ENCODE measurements at regions not wholly inside any gene's neighbourhood (a gene's known extent, or its start where the extent isn't known, plus 50 kb on each side); places are given as distances from the start of the nearest gene placed in this dataset.
"Not testable (repeated sequence)": the region's sequence is repeated elsewhere in the genome, so short reads cannot be mapped to it uniquely, and the experiment has no call there.

- Histone ChIP-seq H3K4me3 (ENCODE audit: low read length) (no peak overlapping the region), H3K27me3 (ENCODE audit: control insufficient read depth, insufficient read depth) (no peaks in the 10 kb centered on the region), H3K4me1 (ENCODE audit: control insufficient read depth, insufficient read depth, low read length) (no peaks in the 10 kb centered on the region), H3K27ac (ENCODE audit: low read length) (no peak overlapping the region), H3K9me3 (ENCODE audit: control insufficient read depth, low read length) (no peaks in the 10 kb centered on the region)
- WGBS, result 84% methylated on average over 1 of the region's 1 CpG
- no peak for DNase-seq
- intact Hi-C loops (cut with DNase I), result no loop called here
- ATAC-seq, result no peak
Observed at GRCh38 chr1:194410756-194411155, 1224.3 kb upstream of the B3GALT2 start.

GRCh38 chr1:194407238-194407637 lies 1220.8 kb upstream of the B3GALT2 start:
- intact Hi-C loops (cut with DNase I); H3K27ac ChIP-seq (ENCODE audit: low read length); DNase-seq; H3K4me3 ChIP-seq (ENCODE audit: low read length); ATAC-seq; H3K27me3 ChIP-seq (ENCODE audit: control insufficient read depth, insufficient read depth); H3K9me3 ChIP-seq (ENCODE audit: control insufficient read depth, low read length); H3K4me1 ChIP-seq (ENCODE audit: control insufficient read depth, insufficient read depth, low read length): not testable (repeated sequence)
- 58% methylated on average over 2 of the region's 2 CpGs for WGBS

- Histone ChIP-seq H3K27ac (ENCODE audit: low read length) (no peak overlapping the region), H3K4me3 (ENCODE audit: low read length) (no peak overlapping the region), H3K4me1 (ENCODE audit: control insufficient read depth, insufficient read depth, low read length) (no peaks in the 10 kb centered on the region), H3K9me3 (ENCODE audit: control insufficient read depth, low read length) (no peaks in the 10 kb centered on the region), H3K27me3 (ENCODE audit: control insufficient read depth, insufficient read depth) (no peaks in the 10 kb centered on the region)
- intact Hi-C loops (cut with DNase I), result no loop called here
- no peak for ATAC-seq
- 59% methylated on average over 1 of the region's 1 CpG for WGBS
- DNase-seq, result no peak
Observed at GRCh38 chr1:194394676-194395075, 1208.3 kb upstream of the B3GALT2 start.

DNA sequence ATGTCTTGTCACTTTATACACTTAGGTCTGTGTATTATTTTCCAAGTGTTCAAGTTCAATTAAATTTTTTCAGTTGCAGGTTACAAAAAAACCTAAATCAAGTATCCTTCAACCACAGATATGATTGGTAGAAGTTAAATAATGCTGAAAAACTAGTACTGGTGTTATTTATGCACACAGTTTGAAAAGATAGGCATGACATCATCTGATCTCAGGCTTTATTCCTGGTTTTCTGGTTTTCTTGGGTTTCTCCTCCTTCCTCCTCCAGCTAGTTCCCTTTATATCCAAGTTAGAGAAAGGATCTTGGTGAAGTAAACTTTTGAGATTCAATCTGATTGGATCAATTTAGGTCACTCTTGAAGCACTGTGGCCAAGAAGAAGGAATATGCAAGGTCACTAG lies 1201.1 kb upstream of the B3GALT2 start:
- no peak overlapping the region for H3K27ac ChIP-seq (ENCODE audit: low read length)
- no peak overlapping the region for H3K4me3 ChIP-seq (ENCODE audit: low read length)
- H3K9me3 ChIP-seq (ENCODE audit: control insufficient read depth, low read length), result no peaks in the 10 kb centered on the region
- ATAC-seq (no peak), DNase-seq (no peak)
- intact Hi-C loops (cut with DNase I), result no loop called here
- no peaks in the 10 kb centered on the region for H3K27me3 ChIP-seq (ENCODE audit: control insufficient read depth, insufficient read depth)
- H3K4me1 ChIP-seq (ENCODE audit: control insufficient read depth, insufficient read depth, low read length), result no peaks in the 10 kb centered on the region

DNA sequence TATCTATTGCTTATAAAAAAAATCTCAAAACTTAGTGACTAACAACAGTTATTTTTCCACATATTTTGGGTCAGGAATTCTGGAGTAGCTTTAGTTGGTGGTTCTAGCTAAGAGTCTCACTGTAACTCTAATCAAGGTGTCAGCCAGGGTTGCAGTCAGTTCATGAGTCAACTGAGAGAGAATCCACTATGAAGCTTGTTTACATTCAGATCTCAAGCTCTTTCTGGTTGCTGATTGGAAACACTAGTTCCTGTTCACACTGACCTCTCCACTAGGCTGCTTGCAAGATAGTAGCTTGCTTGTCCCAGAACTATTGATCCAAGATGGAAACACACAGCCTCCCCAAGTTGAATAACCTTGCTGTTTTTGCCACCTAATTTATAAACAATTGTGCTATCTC lies 1192.1 kb upstream of the B3GALT2 start:
- no peak for ATAC-seq
- intact Hi-C loops (cut with DNase I), result no loop called here
- no peak overlapping the region for H3K4me3 ChIP-seq (ENCODE audit: low read length)

GRCh38 chr1:194374649-194375048 lies 1188.2 kb upstream of the B3GALT2 start:
- Histone ChIP-seq H3K27me3 (ENCODE audit: control insufficient read depth, insufficient read depth) (no peaks in the 10 kb centered on the region), H3K9me3 (ENCODE audit: control insufficient read depth, low read length) (no peaks in the 10 kb centered on the region), H3K4me1 (ENCODE audit: control insufficient read depth, insufficient read depth, low read length) (no peaks in the 10 kb centered on the region), H3K27ac (ENCODE audit: low read length) (no peak overlapping the region), H3K4me3 (ENCODE audit: low read length) (no peak overlapping the region)
- WGBS, result 86% methylated on average over 6 of the region's 6 CpGs
- intact Hi-C loops (cut with DNase I), result no loop called here
- ATAC-seq (no peak), DNase-seq (no peak)

More for the DNA sequence above, 1192.1 kb upstream of the B3GALT2 start:
- Histone ChIP-seq H3K27me3 (ENCODE audit: control insufficient read depth, insufficient read depth) (no peaks in the 10 kb centered on the region), H3K9me3 (ENCODE audit: control insufficient read depth, low read length) (no peaks in the 10 kb centered on the region), H3K4me1 (ENCODE audit: control insufficient read depth, insufficient read depth, low read length) (no peaks in the 10 kb centered on the region), H3K27ac (ENCODE audit: low read length) (no peak overlapping the region)
- no peak for DNase-seq

DNA sequence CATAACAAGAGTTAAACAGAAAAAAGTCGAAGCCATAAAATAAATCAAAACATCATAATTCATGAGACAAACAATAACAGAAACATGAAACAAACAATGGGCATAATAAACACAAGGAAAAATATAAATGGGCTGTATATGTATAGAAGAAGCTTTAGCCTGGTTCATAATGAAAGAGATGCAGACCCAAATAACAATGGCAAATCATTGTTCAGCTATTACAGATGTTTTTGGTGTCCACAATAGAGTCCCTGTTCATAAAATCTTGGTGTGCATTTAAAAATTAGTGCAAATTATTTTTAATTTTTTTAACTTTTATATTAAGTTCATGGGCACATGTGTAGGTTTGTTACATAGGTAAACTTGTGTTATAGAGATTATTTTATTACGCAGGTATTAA lies 1185.9 kb upstream of the B3GALT2 start:
- no peaks in the 10 kb centered on the region for H3K9me3 ChIP-seq (ENCODE audit: control insufficient read depth, low read length)
- no peak overlapping the region for H3K27ac ChIP-seq (ENCODE audit: low read length)
- intact Hi-C loops (cut with DNase I), result no loop called here
- 47% methylated on average over 2 of the region's 2 CpGs for whole genome bisulfite sequencing
- DNase-seq (no peak), ATAC-seq (no peak)
- H3K27me3 ChIP-seq (ENCODE audit: control insufficient read depth, insufficient read depth), result no peaks in the 10 kb centered on the region
- no peak overlapping the region for H3K4me3 ChIP-seq (ENCODE audit: low read length)
- no peaks in the 10 kb centered on the region for H3K4me1 ChIP-seq (ENCODE audit: control insufficient read depth, insufficient read depth, low read length)

GRCh38 chr1:194369622-194370021 lies 1183.2 kb upstream of the B3GALT2 start:
- Histone ChIP-seq H3K9me3 (ENCODE audit: control insufficient read depth, low read length) (no peaks in the 10 kb centered on the region), H3K4me1 (ENCODE audit: control insufficient read depth, insufficient read depth, low read length) (no peaks in the 10 kb centered on the region), H3K27ac (ENCODE audit: low read length) (no peak overlapping the region), H3K4me3 (ENCODE audit: low read length) (no peak overlapping the region), H3K27me3 (ENCODE audit: control insufficient read depth, insufficient read depth) (no peaks in the 10 kb centered on the region)
- intact Hi-C loops (cut with DNase I), result no loop called here
- WGBS, result 87% methylated on average over 1 of the region's 1 CpG
- ATAC-seq (no peak), DNase-seq (no peak)

- Histone ChIP-seq H3K9me3 (ENCODE audit: control insufficient read depth, low read length) (no peaks in the 10 kb centered on the region), H3K4me1 (ENCODE audit: control insufficient read depth, insufficient read depth, low read length) (no peaks in the 10 kb centered on the region), H3K27me3 (ENCODE audit: control insufficient read depth, insufficient read depth) (no peaks in the 10 kb centered on the region), H3K27ac (ENCODE audit: low read length) (no peak overlapping the region), H3K4me3 (ENCODE audit: low read length) (no peak overlapping the region)
- intact Hi-C loops (cut with DNase I), result no loop called here
- DNase-seq (no peak), ATAC-seq (no peak)
Observed at GRCh38 chr1:194369060-194369459, 1182.6 kb upstream of the B3GALT2 start.

DNA sequence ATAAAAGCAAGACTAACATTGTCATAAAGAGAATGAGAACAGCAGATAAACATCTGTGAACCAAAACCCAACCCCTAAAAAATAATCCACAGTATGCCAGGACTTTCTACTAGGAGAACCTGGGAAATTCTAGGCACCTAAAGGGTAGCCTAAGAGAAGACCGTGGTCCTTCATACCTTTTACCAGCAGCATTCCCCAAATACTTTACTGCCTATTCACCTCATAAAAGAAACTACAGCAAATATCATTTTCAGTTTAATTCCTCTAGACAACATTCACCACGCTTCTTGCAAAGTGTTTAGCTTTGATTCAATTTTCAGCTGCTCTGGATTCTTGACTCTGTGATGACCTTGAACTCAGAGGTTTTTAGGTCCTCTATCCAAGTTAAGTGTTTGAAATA lies 1180.7 kb upstream of the B3GALT2 start:
- H3K27ac ChIP-seq (ENCODE audit: low read length), result no peak overlapping the region
- no peak for DNase-seq
- no peaks in the 10 kb centered on the region for H3K4me1 ChIP-seq (ENCODE audit: control insufficient read depth, insufficient read depth, low read length)
- H3K4me3 ChIP-seq (ENCODE audit: low read length), result no peak overlapping the region
- H3K27me3 ChIP-seq (ENCODE audit: control insufficient read depth, insufficient read depth), result no peaks in the 10 kb centered on the region
- intact Hi-C loops (cut with DNase I), result no loop called here
- H3K9me3 ChIP-seq (ENCODE audit: control insufficient read depth, low read length), result no peaks in the 10 kb centered on the region
- WGBS, result 84% methylated on average over 2 of the region's 2 CpGs
- no peak for ATAC-seq

- DNase-seq (no peak), ATAC-seq (no peak)
- Histone ChIP-seq H3K4me1 (ENCODE audit: control insufficient read depth, insufficient read depth, low read length) (no peaks in the 10 kb centered on the region), H3K27ac (ENCODE audit: low read length) (no peak overlapping the region), H3K27me3 (ENCODE audit: control insufficient read depth, insufficient read depth) (no peaks in the 10 kb centered on the region), H3K4me3 (ENCODE audit: low read length) (no peak overlapping the region), H3K9me3 (ENCODE audit: control insufficient read depth, low read length) (no peaks in the 10 kb centered on the region)
- intact Hi-C loops (cut with DNase I), result no loop called here
- 88% methylated on average over 1 of the region's 1 CpG for WGBS
Observed at GRCh38 chr1:194366705-194367104, 1180.3 kb upstream of the B3GALT2 start.

GRCh38 chr1:194362327-194362726 lies 1175.9 kb upstream of the B3GALT2 start:
- Histone ChIP-seq H3K4me1 (ENCODE audit: control insufficient read depth, insufficient read depth, low read length) (no peaks in the 10 kb centered on the region), H3K9me3 (ENCODE audit: control insufficient read depth, low read length) (no peaks in the 10 kb centered on the region), H3K27ac (ENCODE audit: low read length) (no peak overlapping the region), H3K4me3 (ENCODE audit: low read length) (no peak overlapping the region), H3K27me3 (ENCODE audit: control insufficient read depth, insufficient read depth) (no peaks in the 10 kb centered on the region)
- ATAC-seq, result no peak
- no peak for DNase-seq
- intact Hi-C loops (cut with DNase I), result no loop called here
- 37% methylated on average over 4 of the region's 4 CpGs for WGBS
